HCT116 (cell line): ENCODE measurements at regions not wholly inside any gene's neighbourhood (a gene's known extent, or its start where the extent isn't known, plus 50 kb on each side); places are given as distances from the start of the nearest gene placed in this dataset.

Experiments
- ATAC-seq: fragments of 200-7000 bp; cut with Tn5 transposase; 2 replicates; pipeline ENCODE4 v1.9.1; 2020; ENCODE audit warnings: mild to moderate bottlenecking, moderate library complexity
- BruUV-seq: library from RNA; stranded (reverse); fragments of 400-500 nt; replicated peaks from 2 replicates; lab custom pipeline; 2021; lab: Mats Ljungman, UMichigan
- CTCF ChIA-PET: fragments of 300-600 bp; sonication (Branson Sonifier 250); formaldehyde crosslinking; loops from one replicate; lab custom pipeline; 2021; ENCODE audit warnings: antibody characterized with exemption; lab: Charles Lee
- POLR2A ChIA-PET: fragments of 300-600, 350-600 bp; sonication (Branson Sonifier 250); formaldehyde crosslinking; loops from one replicate; lab custom pipeline; 2021; ENCODE audit warnings: antibody characterized with exemption; lab: Charles Lee
- RAD21 ChIA-PET, 2 experiments: fragments of 300-600 bp; sonication (Branson Sonifier 250); formaldehyde crosslinking; loops; one replicate each; lab custom pipeline; 2023; ENCODE audit warnings: low total read pairs in 2 of 2; ENCODE audit not compliant: uncharacterized antibody in 2 of 2, unreplicated experiment in 2 of 2, low non-redundant PET in 1 of 2; lab: Charles Lee
- DNase-seq: peaks from one replicate; pipeline ENCODE4 v3.0.0-alpha.2; 2010; ENCODE audit warnings: low read depth, low spot score
- H2AFZ ChIP-seq: fragments of 200-600 bp; shearing (Covaris generic), sonication (generic); 2 replicates; pipeline ENCODE4 v1.6.1; 2017; ENCODE audit warnings: low read depth, mixed run types, mixed read lengths, antibody characterized with exemption, low read length; ENCODE audit not compliant: poor library complexity, severe bottlenecking
- H3K27ac ChIP-seq: 2 replicates; pipeline ENCODE4 v1.5.1; 2012; ENCODE audit warnings: low read depth, low read length
- H3K27me3 ChIP-seq: fragments of 200-600 bp; sonication (generic); 2 replicates; pipeline ENCODE4 v1.6.1; 2016; ENCODE audit warnings: mixed run types, low read length, mixed read lengths; ENCODE audit not compliant: insufficient read depth
- H3K36me3 ChIP-seq, 2 experiments: fragments of 200-500 bp in 1 of 2; fragments of 200-600 bp in 1 of 2; sonication (Bioruptor generic) in 1 of 2; sonication (generic) in 1 of 2; 2 replicates each; pipeline versions ENCODE4 v1.5.1 to v1.6.1; 2014 to 2016; ENCODE audit warnings: low read length in 2 of 2, inconsistent platforms in 1 of 2, mixed read lengths in 1 of 2, mixed run types in 1 of 2; ENCODE audit not compliant: insufficient read depth in 2 of 2, control insufficient read depth in 1 of 2
- H3K4me1 ChIP-seq, 2 experiments: fragments of 200-600 bp in 1 of 2; sonication (generic) in 1 of 2; 2 replicates each; pipeline versions ENCODE4 v1.5.1 to v1.6.1; 2012 to 2017; ENCODE audit warnings: low read length in 2 of 2, inconsistent platforms in 1 of 2, mild to moderate bottlenecking in 1 of 2, mixed read lengths in 1 of 2, mixed run types in 1 of 2, moderate library complexity in 1 of 2; ENCODE audit not compliant: insufficient read depth in 2 of 2, control insufficient read depth in 1 of 2
- H3K4me2 ChIP-seq: fragments of 200-600 bp; sonication (generic); 2 replicates; pipeline ENCODE4 v1.6.1; 2017; ENCODE audit warnings: mixed run types, low read length, mixed read lengths
- H3K4me3 ChIP-seq, 2 experiments: fragments of 200-600 bp in 1 of 2; sonication (generic) in 1 of 2; replicated peaks in 1 of 2; 2 replicates each; pipeline ENCODE4 v1.5.1; 2011 to 2016; ENCODE audit warnings: low read length in 2 of 2, control low read depth in 1 of 2, low read depth in 1 of 2, mild to moderate bottlenecking in 1 of 2, mixed read lengths in 1 of 2, mixed run types in 1 of 2
- H3K79me2 ChIP-seq: fragments of 200-600 bp; sonication (generic); 2 replicates; pipeline ENCODE4 v1.6.1; 2017; ENCODE audit warnings: mild to moderate bottlenecking, mixed run types, low read length, moderate library complexity, mixed read lengths; ENCODE audit not compliant: insufficient read depth
- H3K9ac ChIP-seq: fragments of 200-600 bp; sonication (generic); 2 replicates; pipeline ENCODE4 v1.6.1; 2016; ENCODE audit warnings: low read length, mixed read lengths
- H3K9me2 ChIP-seq: fragments of 200-600 bp; sonication (generic), shearing (Covaris generic); 2 replicates; pipeline ENCODE4 v1.6.1; 2017; ENCODE audit warnings: mixed run types, mild to moderate bottlenecking, moderate library complexity; ENCODE audit not compliant: insufficient read depth
- H3K9me3 ChIP-seq, 2 experiments: fragments of 200-500 bp in 1 of 2; fragments of 200-600 bp in 1 of 2; sonication (Bioruptor generic) in 1 of 2; sonication (generic) in 1 of 2; 2 replicates each; pipeline ENCODE4 v1.6.1; 2014 to 2017; ENCODE audit warnings: low read length in 2 of 2, mixed read lengths in 2 of 2, inconsistent platforms in 1 of 2, low read depth in 1 of 2, mild to moderate bottlenecking in 1 of 2, mixed run types in 1 of 2, moderate library complexity in 1 of 2; ENCODE audit not compliant: control insufficient read depth in 1 of 2, insufficient read depth in 1 of 2
- H4K20me1 ChIP-seq: fragments of 200-600 bp; sonication (generic), shearing (Covaris generic); 2 replicates; pipeline ENCODE4 v1.6.1; 2017; ENCODE audit warnings: mixed run types, mild to moderate bottlenecking, moderate library complexity; ENCODE audit not compliant: insufficient read depth
- CEBPB ChIP-seq: IDR thresholded peaks from 2 replicates; pipeline ENCODE4 v1.6.1; 2012; ENCODE audit warnings: low read depth
- ELF1 ChIP-seq: IDR thresholded peaks from 2 replicates; pipeline ENCODE4 v1.6.1; 2012; ENCODE audit warnings: low read depth, borderline replicate concordance
- EZH2 ChIP-seq: fragments of 200-600 bp; sonication (generic); IDR thresholded peaks from 2 replicates; pipeline ENCODE4 v1.6.1; 2017; ENCODE audit warnings: antibody characterized with exemption, mixed run types
- EZH2phosphoT487 ChIP-seq: fragments of 200-600 bp; IDR thresholded peaks from 2 replicates; pipeline ENCODE4 v1.6.1; 2018; ENCODE audit warnings: antibody characterized with exemption, borderline replicate concordance
- FOSL1 ChIP-seq: IDR thresholded peaks from 2 replicates; pipeline ENCODE4 v1.6.1; 2012; ENCODE audit warnings: low read depth
- POLR2A ChIP-seq: IDR thresholded peaks from 2 replicates; pipeline ENCODE4 v1.7.0; 2011; ENCODE audit warnings: borderline replicate concordance; ENCODE audit not compliant: insufficient read depth, insufficient read length; ENCODE audit errors: extremely low read depth
- RAD21 ChIP-seq: IDR thresholded peaks from 2 replicates; pipeline ENCODE4 v1.6.1; 2012; ENCODE audit warnings: low read depth, mild to moderate bottlenecking
- SIN3A ChIP-seq: IDR thresholded peaks from 2 replicates; pipeline ENCODE4 v1.6.1; 2012; ENCODE audit warnings: low read depth
- SP1 ChIP-seq: IDR thresholded peaks from 2 replicates; pipeline ENCODE4 v1.6.1; 2012; ENCODE audit warnings: low read depth
- SRF ChIP-seq: IDR thresholded peaks from 2 replicates; pipeline ENCODE4 v1.6.1; 2012; ENCODE audit warnings: low read depth
- TCF7L2 ChIP-seq: IDR thresholded peaks from 2 replicates; pipeline ENCODE4 v1.7.0; 2011; ENCODE audit warnings: borderline replicate concordance, inconsistent platforms; ENCODE audit not compliant: insufficient read depth, insufficient read length; ENCODE audit errors: extremely low read depth
- YY1 ChIP-seq: IDR thresholded peaks from 2 replicates; pipeline ENCODE4 v1.6.1; 2011; ENCODE audit warnings: low read length, low read depth, moderate library complexity, mild to moderate bottlenecking; ENCODE audit not compliant: insufficient replicate concordance; ENCODE audit errors: extremely low read depth
- ZFX ChIP-seq: fragments of 450-650 bp; IDR thresholded peaks from 2 replicates; pipeline ENCODE4 v1.6.1; 2017
- ZNF274 ChIP-seq: fragments of 200-500 bp; sonication (Bioruptor generic); IDR thresholded peaks from 2 replicates; pipeline ENCODE4 v1.6.1; 2014; ENCODE audit warnings: mild to moderate bottlenecking, low read depth, low read length, inconsistent platforms
- intact Hi-C: fragments of 100-400 bp; cut with micrococcal nuclease; formaldehyde crosslinking; loops from 2 replicates; pipeline ENCODE4 v1.10.0; 2022
- TF ChIP-seq, protein P1 (sequence below), 3 experiments: fragments of 200-600 bp in 1 of 3; sonication (generic) in 1 of 3; IDR thresholded peaks in 2 of 3; conservative IDR thresholded peaks in 1 of 3; 2 replicates each; pipeline ENCODE4 v1.5.1; 2012 to 2017; ENCODE audit warnings: low read depth in 2 of 3, low read length in 2 of 3, antibody characterized with exemption in 1 of 3, borderline replicate concordance in 1 of 3, control low read depth in 1 of 3, mild to moderate bottlenecking in 1 of 3, mixed read lengths in 1 of 3, mixed run types in 1 of 3, moderate library complexity in 1 of 3; ENCODE audit not compliant: insufficient read depth in 1 of 3
- TF ChIP-seq, protein P2 (sequence below): IDR thresholded peaks from 2 replicates; pipeline ENCODE4 v1.6.1; 2011; ENCODE audit warnings: mild to moderate bottlenecking, low read length, moderate library complexity; ENCODE audit not compliant: insufficient replicate concordance; ENCODE audit errors: extremely low read depth
- TF ChIP-seq, protein P3 (sequence below): IDR thresholded peaks from 2 replicates; pipeline ENCODE4 v1.6.1; 2012
- TF ChIP-seq, protein P4 (sequence below): IDR thresholded peaks from 2 replicates; pipeline ENCODE4 v1.6.1; 2012
- TF ChIP-seq, protein P5 (sequence below): IDR thresholded peaks from 2 replicates; pipeline ENCODE4 v1.6.1; 2012; ENCODE audit warnings: low read depth

DNA sequence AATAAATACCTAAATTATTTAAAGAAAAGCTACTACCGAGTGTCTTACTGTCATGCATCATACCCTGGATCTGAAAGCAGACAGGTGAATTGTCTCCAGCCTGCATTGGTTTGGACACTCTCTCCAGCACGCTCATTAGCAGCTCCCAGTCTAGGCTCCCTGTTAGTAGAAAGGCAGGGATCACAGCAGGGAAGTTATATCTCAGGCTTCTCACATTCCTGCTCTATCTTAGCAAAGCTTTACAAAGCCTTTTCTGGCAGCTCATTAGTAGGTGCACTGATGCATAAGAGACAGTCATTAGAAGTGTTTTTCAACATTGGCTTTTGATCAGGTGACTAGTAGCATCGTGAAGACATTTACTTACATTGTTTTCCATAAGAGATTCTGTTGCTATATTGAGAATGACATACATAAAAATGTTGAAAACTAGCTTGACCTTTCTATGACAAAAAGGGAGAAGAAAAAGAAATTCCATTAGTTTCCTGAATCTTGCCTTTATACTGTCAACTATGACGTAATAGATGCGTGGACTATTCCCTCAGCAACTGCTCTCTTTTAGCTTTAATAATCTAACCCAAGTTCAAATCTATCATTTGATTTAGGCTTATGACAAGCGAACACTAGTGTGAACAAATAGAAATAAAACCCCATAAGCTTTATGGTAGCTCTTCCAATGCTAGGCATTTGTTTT, 408.7 kb upstream of the KCNH7 start:
- H3K4me3 ChIP-seq, result no peak overlapping the region
- POLR2A ChIA-PET, result no interaction called here
- DNase-seq, result no peak
- H2AFZ ChIP-seq, result no peak overlapping the region
- H3K9ac ChIP-seq, result no peak overlapping the region
- H3K79me2 ChIP-seq, result no peaks in the 10 kb centered on the region
- no peaks in the 10 kb centered on the region for H3K4me1 ChIP-seq
- H4K20me1 ChIP-seq, result no peaks in the 10 kb centered on the region
- no peaks in the 10 kb centered on the region; the same call in 1 of the 2 replicates for H3K27me3 ChIP-seq
- CTCF ChIA-PET, result no interaction called here
- RAD21 ChIA-PET, result no interaction called here
- intact Hi-C loops, result no loop called here
- TF ChIP-seq RAD21 (no peak), SIN3A (no peak), SP1 (no peak), POLR2A (no peak), ZNF274 (no peak), FOSL1 (no peak), CEBPB (no peak), TCF7L2 (no peak), ZFX (no peak), ELF1 (no peak), SRF (no peak), EZH2 (no peak), YY1 (no peak), EZH2phosphoT487 (no peak)
- TF ChIP-seq, protein P1, sequence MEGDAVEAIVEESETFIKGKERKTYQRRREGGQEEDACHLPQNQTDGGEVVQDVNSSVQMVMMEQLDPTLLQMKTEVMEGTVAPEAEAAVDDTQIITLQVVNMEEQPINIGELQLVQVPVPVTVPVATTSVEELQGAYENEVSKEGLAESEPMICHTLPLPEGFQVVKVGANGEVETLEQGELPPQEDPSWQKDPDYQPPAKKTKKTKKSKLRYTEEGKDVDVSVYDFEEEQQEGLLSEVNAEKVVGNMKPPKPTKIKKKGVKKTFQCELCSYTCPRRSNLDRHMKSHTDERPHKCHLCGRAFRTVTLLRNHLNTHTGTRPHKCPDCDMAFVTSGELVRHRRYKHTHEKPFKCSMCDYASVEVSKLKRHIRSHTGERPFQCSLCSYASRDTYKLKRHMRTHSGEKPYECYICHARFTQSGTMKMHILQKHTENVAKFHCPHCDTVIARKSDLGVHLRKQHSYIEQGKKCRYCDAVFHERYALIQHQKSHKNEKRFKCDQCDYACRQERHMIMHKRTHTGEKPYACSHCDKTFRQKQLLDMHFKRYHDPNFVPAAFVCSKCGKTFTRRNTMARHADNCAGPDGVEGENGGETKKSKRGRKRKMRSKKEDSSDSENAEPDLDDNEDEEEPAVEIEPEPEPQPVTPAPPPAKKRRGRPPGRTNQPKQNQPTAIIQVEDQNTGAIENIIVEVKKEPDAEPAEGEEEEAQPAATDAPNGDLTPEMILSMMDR (IDR thresholded peaks at IDR 0.05 in 2 of 3, conservative IDR thresholded peaks at IDR 0.05 in 1 of 3; ENCODE audit: borderline replicate concordance in 1 of 3, insufficient read depth in 1 of 3, low read depth in 2 of 3, low read length in 2 of 3), result no peak
- TF ChIP-seq, protein P2, sequence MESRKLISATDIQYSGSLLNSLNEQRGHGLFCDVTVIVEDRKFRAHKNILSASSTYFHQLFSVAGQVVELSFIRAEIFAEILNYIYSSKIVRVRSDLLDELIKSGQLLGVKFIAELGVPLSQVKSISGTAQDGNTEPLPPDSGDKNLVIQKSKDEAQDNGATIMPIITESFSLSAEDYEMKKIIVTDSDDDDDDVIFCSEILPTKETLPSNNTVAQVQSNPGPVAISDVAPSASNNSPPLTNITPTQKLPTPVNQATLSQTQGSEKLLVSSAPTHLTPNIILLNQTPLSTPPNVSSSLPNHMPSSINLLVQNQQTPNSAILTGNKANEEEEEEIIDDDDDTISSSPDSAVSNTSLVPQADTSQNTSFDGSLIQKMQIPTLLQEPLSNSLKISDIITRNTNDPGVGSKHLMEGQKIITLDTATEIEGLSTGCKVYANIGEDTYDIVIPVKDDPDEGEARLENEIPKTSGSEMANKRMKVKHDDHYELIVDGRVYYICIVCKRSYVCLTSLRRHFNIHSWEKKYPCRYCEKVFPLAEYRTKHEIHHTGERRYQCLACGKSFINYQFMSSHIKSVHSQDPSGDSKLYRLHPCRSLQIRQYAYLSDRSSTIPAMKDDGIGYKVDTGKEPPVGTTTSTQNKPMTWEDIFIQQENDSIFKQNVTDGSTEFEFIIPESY, result no peak
- TF ChIP-seq, protein P3, sequence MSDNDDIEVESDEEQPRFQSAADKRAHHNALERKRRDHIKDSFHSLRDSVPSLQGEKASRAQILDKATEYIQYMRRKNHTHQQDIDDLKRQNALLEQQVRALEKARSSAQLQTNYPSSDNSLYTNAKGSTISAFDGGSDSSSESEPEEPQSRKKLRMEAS, result no peak
- TF ChIP-seq, protein P4, sequence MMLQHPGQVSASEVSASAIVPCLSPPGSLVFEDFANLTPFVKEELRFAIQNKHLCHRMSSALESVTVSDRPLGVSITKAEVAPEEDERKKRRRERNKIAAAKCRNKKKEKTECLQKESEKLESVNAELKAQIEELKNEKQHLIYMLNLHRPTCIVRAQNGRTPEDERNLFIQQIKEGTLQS, result no peak
- TF ChIP-seq, protein P5, sequence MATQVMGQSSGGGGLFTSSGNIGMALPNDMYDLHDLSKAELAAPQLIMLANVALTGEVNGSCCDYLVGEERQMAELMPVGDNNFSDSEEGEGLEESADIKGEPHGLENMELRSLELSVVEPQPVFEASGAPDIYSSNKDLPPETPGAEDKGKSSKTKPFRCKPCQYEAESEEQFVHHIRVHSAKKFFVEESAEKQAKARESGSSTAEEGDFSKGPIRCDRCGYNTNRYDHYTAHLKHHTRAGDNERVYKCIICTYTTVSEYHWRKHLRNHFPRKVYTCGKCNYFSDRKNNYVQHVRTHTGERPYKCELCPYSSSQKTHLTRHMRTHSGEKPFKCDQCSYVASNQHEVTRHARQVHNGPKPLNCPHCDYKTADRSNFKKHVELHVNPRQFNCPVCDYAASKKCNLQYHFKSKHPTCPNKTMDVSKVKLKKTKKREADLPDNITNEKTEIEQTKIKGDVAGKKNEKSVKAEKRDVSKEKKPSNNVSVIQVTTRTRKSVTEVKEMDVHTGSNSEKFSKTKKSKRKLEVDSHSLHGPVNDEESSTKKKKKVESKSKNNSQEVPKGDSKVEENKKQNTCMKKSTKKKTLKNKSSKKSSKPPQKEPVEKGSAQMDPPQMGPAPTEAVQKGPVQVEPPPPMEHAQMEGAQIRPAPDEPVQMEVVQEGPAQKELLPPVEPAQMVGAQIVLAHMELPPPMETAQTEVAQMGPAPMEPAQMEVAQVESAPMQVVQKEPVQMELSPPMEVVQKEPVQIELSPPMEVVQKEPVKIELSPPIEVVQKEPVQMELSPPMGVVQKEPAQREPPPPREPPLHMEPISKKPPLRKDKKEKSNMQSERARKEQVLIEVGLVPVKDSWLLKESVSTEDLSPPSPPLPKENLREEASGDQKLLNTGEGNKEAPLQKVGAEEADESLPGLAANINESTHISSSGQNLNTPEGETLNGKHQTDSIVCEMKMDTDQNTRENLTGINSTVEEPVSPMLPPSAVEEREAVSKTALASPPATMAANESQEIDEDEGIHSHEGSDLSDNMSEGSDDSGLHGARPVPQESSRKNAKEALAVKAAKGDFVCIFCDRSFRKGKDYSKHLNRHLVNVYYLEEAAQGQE, result no peak
- H3K9me3 ChIP-seq, result no peaks in the 10 kb centered on the region
- no peak for ATAC-seq
- H3K9me2 ChIP-seq, result no peaks in the 10 kb centered on the region
- no peak overlapping the region for H3K27ac ChIP-seq
- H3K4me2 ChIP-seq, result no peak overlapping the region
- BruUV-seq, result no TSS peak
- H3K36me3 ChIP-seq, result no peaks in the 10 kb centered on the region
